Cardiac fibroblast (primary cell): ENCODE measurements at regions not wholly inside any gene's neighbourhood (a gene's known extent, or its start where the extent isn't known, plus 50 kb on each side); places are given as distances from the start of the nearest gene placed in this dataset.

Experiments used
- DNase-seq, 2 donors: peaks; one replicate each; pipeline versions ENCODE4 v3.0.0 to v3.0.0-alpha.2; 2010; ENCODE audit warnings: low read depth in 2 of 2
- H3K4me3 ChIP-seq, 2 donors: replicated peaks in 1 of 2; 1 replicate in 1 of 2; 2 replicates in 1 of 2; pipeline ENCODE4 v1.5.1; 2011; ENCODE audit warnings: low read depth in 2 of 2, low read length in 2 of 2, mild to moderate bottlenecking in 2 of 2, moderate library complexity in 1 of 2
- CTCF ChIP-seq: IDR thresholded peaks from one replicate; pipeline ENCODE4 v1.5.1; 2011; ENCODE audit warnings: low read depth, mild to moderate bottlenecking, low read length, inconsistent platforms

DNA sequence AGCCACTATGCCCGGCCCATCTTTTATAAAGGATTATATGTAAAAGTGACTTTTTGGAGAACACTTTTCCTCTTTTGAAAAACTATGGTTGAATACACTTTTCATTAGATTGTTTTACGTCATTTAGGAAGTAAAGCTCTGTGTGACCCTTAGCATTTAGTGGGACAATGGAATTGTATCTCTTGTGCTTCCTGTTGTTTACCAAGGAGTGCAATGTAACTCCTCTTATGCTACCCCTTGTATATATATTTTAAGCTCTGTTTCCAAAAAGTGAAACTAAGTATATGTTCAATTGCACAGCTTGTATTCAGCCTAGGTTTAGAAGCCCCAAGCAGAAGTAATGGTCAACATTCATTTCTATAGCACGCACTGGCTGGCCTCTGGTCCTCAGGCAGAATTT lies 183.1 kb upstream of the CITED2 start:
- no peak for DNase-seq
- no peak overlapping the region for H3K4me3 ChIP-seq
- no peak for TF ChIP-seq CTCF

DNA sequence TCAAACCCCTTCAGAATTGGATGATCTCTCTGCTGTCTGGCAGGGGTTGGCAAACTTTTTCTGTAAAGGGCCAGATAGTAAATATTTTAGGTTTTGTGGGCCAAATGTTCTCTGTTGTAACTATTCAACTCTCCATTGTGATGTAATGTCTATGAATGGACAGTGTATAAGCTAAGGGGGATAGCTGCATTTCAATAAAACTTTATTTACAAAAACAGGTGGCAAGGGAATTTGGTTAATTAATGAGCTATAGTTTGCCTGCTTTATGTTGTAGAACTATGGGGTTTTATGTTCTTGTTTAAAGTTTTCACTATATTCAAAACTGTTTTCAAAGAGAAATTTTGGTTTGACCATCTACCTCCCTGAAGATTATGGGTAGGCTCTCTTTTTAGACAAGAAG lies 182.1 kb upstream of the CITED2 start:
- no peak for TF ChIP-seq CTCF
- DNase-seq, result no peak
- no peak overlapping the region for H3K4me3 ChIP-seq

DNA sequence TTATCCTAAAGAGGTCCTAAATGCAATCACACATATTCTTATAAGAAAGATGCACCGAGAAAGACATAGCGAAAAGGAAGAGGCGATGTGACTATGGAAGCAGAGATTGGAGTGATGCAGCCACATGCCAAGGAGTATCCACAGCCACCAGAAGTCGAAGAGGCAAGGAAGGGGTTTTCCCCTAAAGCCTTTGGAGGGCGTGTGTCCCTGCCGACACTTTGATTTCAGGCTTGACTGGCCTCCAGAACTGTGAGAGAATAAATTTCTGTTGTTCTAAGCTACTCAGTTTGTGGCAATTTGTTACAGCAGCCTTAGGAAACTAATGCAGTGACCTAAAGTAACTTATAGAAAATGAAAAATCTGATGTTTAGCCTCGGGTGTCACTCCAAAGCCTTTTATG lies 179.5 kb upstream of the CITED2 start:
- no peak for TF ChIP-seq CTCF
- DNase-seq, result no peak
- H3K4me3 ChIP-seq, result no peak overlapping the region

DNA sequence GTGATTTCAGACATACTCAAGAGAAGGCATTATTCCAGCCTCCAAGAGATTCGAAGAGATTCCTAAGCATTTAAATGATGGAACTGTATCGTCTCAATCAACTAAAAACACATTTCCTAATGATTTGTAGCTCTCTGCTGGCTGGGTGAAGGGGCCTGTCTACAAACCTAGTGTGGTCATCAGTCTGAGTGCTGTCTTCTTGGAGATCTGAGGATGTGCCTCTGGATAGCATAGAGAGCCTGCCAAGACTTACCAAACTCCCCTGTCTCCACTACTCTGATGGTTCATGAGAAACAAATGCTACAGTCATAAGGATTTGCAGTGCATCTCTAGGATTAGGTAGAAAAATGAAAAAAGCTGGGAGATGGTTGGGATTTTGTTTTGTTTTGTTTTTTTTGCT lies 176.9 kb upstream of the CITED2 start:
- no peak for TF ChIP-seq CTCF
- DNase-seq, result no peak

DNA sequence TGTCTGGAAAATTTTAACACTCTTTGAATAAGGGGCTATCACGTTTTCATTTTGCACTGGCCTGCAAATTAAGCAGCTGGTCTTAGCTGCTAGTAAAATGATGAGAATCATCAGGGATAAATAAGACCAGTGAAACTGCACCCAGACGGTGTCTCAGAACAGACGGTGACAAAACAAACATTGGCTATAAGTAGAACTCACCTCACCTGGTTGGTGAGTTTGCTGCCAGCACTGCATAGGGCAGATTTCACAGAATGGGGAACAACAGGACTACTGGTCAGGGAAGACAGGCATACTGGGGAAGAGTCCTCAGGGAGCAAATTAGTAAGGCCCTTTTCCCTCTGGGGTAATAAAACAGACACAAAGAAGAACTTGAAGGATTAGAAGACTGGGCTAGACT lies 175.9 kb upstream of the CITED2 start:
- no peak for DNase-seq
- no peak for TF ChIP-seq CTCF
- H3K4me3 ChIP-seq, result no peak overlapping the region

More for the DNA sequence above, 176.9 kb upstream of the CITED2 start:
- H3K4me3 ChIP-seq, result no peak overlapping the region

GRCh38 chr6:139549561-139550070 lies 175.2 kb upstream of the CITED2 start:
- peak in 1 of 2 donors; percentile 69 for DNase-seq
- TF ChIP-seq CTCF, result no peak
- H3K4me3 ChIP-seq, result no peak overlapping the region

GRCh38 chr6:139547804-139548203 lies 173.4 kb upstream of the CITED2 start:
- no peak overlapping the region for H3K4me3 ChIP-seq
- no peak for TF ChIP-seq CTCF
- DNase-seq, result no peak
